ENCODE measurements at regions not wholly inside any gene's neighbourhood (a gene's known extent, or its start where the extent isn't known, plus 50 kb on each side); places are given as distances from the start of the nearest gene placed in this dataset.

- TF ChIP-seq ZNF274 (IDR thresholded peaks at IDR 0.05; ENCODE audit: low read depth, low read length) (no peak), YY1 (IDR thresholded peaks at IDR 0.05; ENCODE audit: insufficient read depth, insufficient read length) (no peak), SUZ12 (IDR thresholded peaks at IDR 0.05; ENCODE audit: extremely low read depth, insufficient read depth, insufficient read length) (no peak)
- no peaks in the 10 kb centered on the region for H3K4me1 ChIP-seq (ENCODE audit: insufficient read depth, insufficient read length)
- no peaks in the 10 kb centered on the region for H3K27me3 ChIP-seq (ENCODE audit: insufficient read depth, insufficient read length)
- H3K4me3 ChIP-seq (ENCODE audit: insufficient read length, low read depth) = no peak overlapping the region
- no peaks in the 10 kb centered on the region for H3K9me3 ChIP-seq (ENCODE audit: insufficient read depth, low read length)
- DNase-seq (ENCODE audit: low read depth, low spot score) = no peak
- no peak overlapping the region for H3K9ac ChIP-seq (ENCODE audit: insufficient read length, low read depth)
- no peaks in the 10 kb centered on the region for H3K36me3 ChIP-seq (ENCODE audit: insufficient read depth, insufficient read length, low read length)
Observed at GRCh38 chr4:162912482-162912881, 254.2 kb downstream of the NAF1 start.

GRCh38 chr4:162911349-162911748, 255.3 kb downstream of the NAF1 start:
- no peak overlapping the region for H3K4me3 ChIP-seq (ENCODE audit: insufficient read length, low read depth)
- H3K4me1 ChIP-seq (ENCODE audit: insufficient read depth, insufficient read length) = no peaks in the 10 kb centered on the region
- H3K36me3 ChIP-seq (ENCODE audit: insufficient read depth, insufficient read length, low read length) = no peaks in the 10 kb centered on the region
- DNase-seq (ENCODE audit: low read depth, low spot score) = no peak
- no peaks in the 10 kb centered on the region for H3K27me3 ChIP-seq (ENCODE audit: insufficient read depth, insufficient read length)
- no peak overlapping the region for H3K9ac ChIP-seq (ENCODE audit: insufficient read length, low read depth)
- TF ChIP-seq SUZ12 (IDR thresholded peaks at IDR 0.05; ENCODE audit: extremely low read depth, insufficient read depth, insufficient read length) = no peak
- TF ChIP-seq ZNF274 (IDR thresholded peaks at IDR 0.05; ENCODE audit: low read depth, low read length) = no peak
- TF ChIP-seq YY1 (IDR thresholded peaks at IDR 0.05; ENCODE audit: insufficient read depth, insufficient read length) = no peak
- H3K9me3 ChIP-seq (ENCODE audit: insufficient read depth, low read length) = peaks cover 3% of the 10 kb centered on the region; the same call in 1 of the 2 replicates

- Histone ChIP-seq H3K4me3 (ENCODE audit: insufficient read length, low read depth) (no peak overlapping the region), H3K9ac (ENCODE audit: insufficient read length, low read depth) (no peak overlapping the region), H3K4me1 (ENCODE audit: insufficient read depth, insufficient read length) (no peaks in the 10 kb centered on the region), H3K27me3 (ENCODE audit: insufficient read depth, insufficient read length) (no peaks in the 10 kb centered on the region), H3K36me3 (ENCODE audit: insufficient read depth, insufficient read length, low read length) (no peaks in the 10 kb centered on the region), H3K9me3 (ENCODE audit: insufficient read depth, low read length) (peaks cover 10% of the 10 kb centered on the region; the same call in 1 of the 2 replicates)
- no peak for DNase-seq (ENCODE audit: low read depth, low spot score)
- TF ChIP-seq YY1 (IDR thresholded peaks at IDR 0.05; ENCODE audit: insufficient read depth, insufficient read length) (no peak), SUZ12 (IDR thresholded peaks at IDR 0.05; ENCODE audit: extremely low read depth, insufficient read depth, insufficient read length) (no peak)
Observed at GRCh38 chr4:162909952-162910351, 256.7 kb downstream of the NAF1 start.

- TF ChIP-seq ZNF274 (IDR thresholded peaks at IDR 0.05; ENCODE audit: low read depth, low read length) (no peak), YY1 (IDR thresholded peaks at IDR 0.05; ENCODE audit: insufficient read depth, insufficient read length) (no peak), SUZ12 (IDR thresholded peaks at IDR 0.05; ENCODE audit: extremely low read depth, insufficient read depth, insufficient read length) (no peak)
Observed at GRCh38 chr4:162894387-162894786, 272.3 kb downstream of the NAF1 start.

GRCh38 chr4:162891788-162892707, 274.6 kb downstream of the NAF1 start:
- Histone ChIP-seq H3K36me3 (ENCODE audit: insufficient read depth, insufficient read length, low read length) (no peaks in the 10 kb centered on the region), H3K4me3 (ENCODE audit: insufficient read length, low read depth) (no peak overlapping the region)

More at GRCh38 chr4:162894387-162894786, 272.3 kb downstream of the NAF1 start:
- H3K4me1 ChIP-seq (ENCODE audit: insufficient read depth, insufficient read length) = no peaks in the 10 kb centered on the region
- no peak overlapping the region for H3K9ac ChIP-seq (ENCODE audit: insufficient read length, low read depth)
- H3K4me3 ChIP-seq (ENCODE audit: insufficient read length, low read depth) = no peak overlapping the region
- DNase-seq (ENCODE audit: low read depth, low spot score) = no peak
- H3K36me3 ChIP-seq (ENCODE audit: insufficient read depth, insufficient read length, low read length) = no peaks in the 10 kb centered on the region
- H3K27me3 ChIP-seq (ENCODE audit: insufficient read depth, insufficient read length) = no peaks in the 10 kb centered on the region
- H3K9me3 ChIP-seq (ENCODE audit: insufficient read depth, low read length) = no peaks in the 10 kb centered on the region

GRCh38 chr4:162878096-162878495, 288.6 kb downstream of the NAF1 start:
- no peak for DNase-seq (ENCODE audit: low read depth, low spot score)
- no peak for TF ChIP-seq ZNF274 (IDR thresholded peaks at IDR 0.05; ENCODE audit: low read depth, low read length)
- no peak for TF ChIP-seq YY1 (IDR thresholded peaks at IDR 0.05; ENCODE audit: insufficient read depth, insufficient read length)
- TF ChIP-seq SUZ12 (IDR thresholded peaks at IDR 0.05; ENCODE audit: extremely low read depth, insufficient read depth, insufficient read length) = no peak
- Histone ChIP-seq H3K9me3 (ENCODE audit: insufficient read depth, low read length) (no peaks in the 10 kb centered on the region), H3K9ac (ENCODE audit: insufficient read length, low read depth) (no peak overlapping the region), H3K4me1 (ENCODE audit: insufficient read depth, insufficient read length) (no peaks in the 10 kb centered on the region), H3K27me3 (ENCODE audit: insufficient read depth, insufficient read length) (no peaks in the 10 kb centered on the region), H3K4me3 (ENCODE audit: insufficient read length, low read depth) (no peak overlapping the region), H3K36me3 (ENCODE audit: insufficient read depth, insufficient read length, low read length) (no peaks in the 10 kb centered on the region)

More at GRCh38 chr4:162891788-162892707, 274.6 kb downstream of the NAF1 start:
- no peak for DNase-seq (ENCODE audit: low read depth, low spot score)
- no peak overlapping the region for H3K9ac ChIP-seq (ENCODE audit: insufficient read length, low read depth)
- H3K27me3 ChIP-seq (ENCODE audit: insufficient read depth, insufficient read length) = no peaks in the 10 kb centered on the region
- TF ChIP-seq YY1 (IDR thresholded peaks at IDR 0.05; ENCODE audit: insufficient read depth, insufficient read length) (no peak), ZNF274 (IDR thresholded peaks at IDR 0.05; ENCODE audit: low read depth, low read length) (no peak), SUZ12 (IDR thresholded peaks at IDR 0.05; ENCODE audit: extremely low read depth, insufficient read depth, insufficient read length) (no peak)
- no peaks in the 10 kb centered on the region for H3K4me1 ChIP-seq (ENCODE audit: insufficient read depth, insufficient read length)
- no peaks in the 10 kb centered on the region for H3K9me3 ChIP-seq (ENCODE audit: insufficient read depth, low read length)

- H3K4me1 ChIP-seq (ENCODE audit: insufficient read depth, insufficient read length) = no peaks in the 10 kb centered on the region
- H3K9ac ChIP-seq (ENCODE audit: insufficient read length, low read depth) = no peak overlapping the region
- H3K36me3 ChIP-seq (ENCODE audit: insufficient read depth, insufficient read length, low read length) = no peaks in the 10 kb centered on the region
- no peak for TF ChIP-seq ZNF274 (IDR thresholded peaks at IDR 0.05; ENCODE audit: low read depth, low read length)
- TF ChIP-seq SUZ12 (IDR thresholded peaks at IDR 0.05; ENCODE audit: extremely low read depth, insufficient read depth, insufficient read length) = no peak
- no peak for TF ChIP-seq YY1 (IDR thresholded peaks at IDR 0.05; ENCODE audit: insufficient read depth, insufficient read length)
- no peaks in the 10 kb centered on the region for H3K27me3 ChIP-seq (ENCODE audit: insufficient read depth, insufficient read length)
- DNase-seq (ENCODE audit: low read depth, low spot score) = no peak
- no peaks in the 10 kb centered on the region for H3K9me3 ChIP-seq (ENCODE audit: insufficient read depth, low read length)
- H3K4me3 ChIP-seq (ENCODE audit: insufficient read length, low read depth) = no peak overlapping the region
Observed at GRCh38 chr4:162874748-162875147, 291.9 kb downstream of the NAF1 start.

Data from NT2/D1 (cell line).